OCI-LY3 (cell line): ENCODE measurements at regions not wholly inside any gene's neighbourhood (a gene's known extent, or its start where the extent isn't known, plus 50 kb on each side); places are given as distances from the start of the nearest gene placed in this dataset.

Experiments
- EZH2phosphoT487 ChIP-seq: fragments of 200-600 bp; shearing (Covaris generic); IDR thresholded peaks from 2 replicates; pipeline ENCODE4 v1.6.1; 2018; ENCODE audit warnings: antibody characterized with exemption, mixed run types, low read depth
- TF ChIP-seq, protein P1 (sequence below): fragments of 200-600, 300-600 bp; sonication (generic); IDR thresholded peaks from 2 replicates; pipeline ENCODE4 v1.5.1; 2014; ENCODE audit warnings: antibody characterized with exemption, low read length, low read depth

GRCh38 chr18:29002747-29003146, 825.8 kb upstream of the CDH2 start:
- TF ChIP-seq, protein P1, sequence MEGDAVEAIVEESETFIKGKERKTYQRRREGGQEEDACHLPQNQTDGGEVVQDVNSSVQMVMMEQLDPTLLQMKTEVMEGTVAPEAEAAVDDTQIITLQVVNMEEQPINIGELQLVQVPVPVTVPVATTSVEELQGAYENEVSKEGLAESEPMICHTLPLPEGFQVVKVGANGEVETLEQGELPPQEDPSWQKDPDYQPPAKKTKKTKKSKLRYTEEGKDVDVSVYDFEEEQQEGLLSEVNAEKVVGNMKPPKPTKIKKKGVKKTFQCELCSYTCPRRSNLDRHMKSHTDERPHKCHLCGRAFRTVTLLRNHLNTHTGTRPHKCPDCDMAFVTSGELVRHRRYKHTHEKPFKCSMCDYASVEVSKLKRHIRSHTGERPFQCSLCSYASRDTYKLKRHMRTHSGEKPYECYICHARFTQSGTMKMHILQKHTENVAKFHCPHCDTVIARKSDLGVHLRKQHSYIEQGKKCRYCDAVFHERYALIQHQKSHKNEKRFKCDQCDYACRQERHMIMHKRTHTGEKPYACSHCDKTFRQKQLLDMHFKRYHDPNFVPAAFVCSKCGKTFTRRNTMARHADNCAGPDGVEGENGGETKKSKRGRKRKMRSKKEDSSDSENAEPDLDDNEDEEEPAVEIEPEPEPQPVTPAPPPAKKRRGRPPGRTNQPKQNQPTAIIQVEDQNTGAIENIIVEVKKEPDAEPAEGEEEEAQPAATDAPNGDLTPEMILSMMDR: no peak
- TF ChIP-seq EZH2phosphoT487: no peak
